ENCODE measurements at regions not wholly inside any gene's neighbourhood (a gene's known extent, or its start where the extent isn't known, plus 50 kb on each side); places are given as distances from the start of the nearest gene placed in this dataset.

DNA sequence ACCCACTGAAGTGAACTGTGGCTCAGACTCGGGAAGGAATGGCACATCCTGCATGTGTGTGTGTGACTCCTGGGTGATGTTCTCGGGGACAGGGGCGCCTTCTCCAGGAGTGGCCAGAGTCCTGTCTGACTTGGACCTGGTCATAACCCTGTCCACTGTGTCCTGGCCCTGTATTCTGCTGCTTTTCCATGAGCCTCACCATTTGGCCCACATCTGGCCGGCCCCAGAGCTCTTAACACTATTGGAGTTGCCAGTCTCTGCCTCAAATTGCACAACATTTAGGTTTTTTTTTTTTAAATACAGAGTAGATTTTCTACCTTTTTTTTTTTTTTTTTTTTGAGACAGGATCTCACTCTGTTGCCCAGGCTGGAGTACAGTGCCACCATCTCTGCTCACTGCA lies 278.3 kb upstream of the TUT7 start:
- no peak for TF ChIP-seq GATA3 (IDR thresholded peaks at IDR 0.05; ENCODE audit: low read depth, low read length)
- no peak for TF ChIP-seq GATA2 (IDR thresholded peaks at IDR 0.05; ENCODE audit: low read depth, low read length)
